HepG2 (cell line): ENCODE measurements at regions not wholly inside any gene's neighbourhood (a gene's known extent, or its start where the extent isn't known, plus 50 kb on each side); places are given as distances from the start of the nearest gene placed in this dataset.

ENCODE experiments used
- CCDC6 ChIP-seq: sonication (generic); formaldehyde crosslinking; IDR thresholded peaks from 2 replicates; pipeline ENCODE4 v1.8.1; 2022; ENCODE audit warnings: mild to moderate bottlenecking, missing genetic modification reagents, moderate library complexity
- MED8 ChIP-seq: sonication (generic); formaldehyde crosslinking; IDR thresholded peaks from 2 replicates; pipeline ENCODE4 v1.8.1; 2023; ENCODE audit warnings: mild to moderate bottlenecking, missing genetic modification reagents; ENCODE audit not compliant: insufficient replicate concordance
- NCOA2 ChIP-seq: sonication (generic); formaldehyde crosslinking; IDR thresholded peaks from 2 replicates; pipeline ENCODE4 v1.8.0; 2022; ENCODE audit warnings: inconsistent platforms
- ONECUT2 ChIP-seq: sonication (generic); formaldehyde crosslinking; IDR thresholded peaks from 2 replicates; pipeline ENCODE4 v1.4.0; 2020; ENCODE audit warnings: missing genetic modification reagents
- RBFOX2 ChIP-seq: fragments of 200-400 bp; formaldehyde crosslinking; IDR thresholded peaks from 2 replicates; pipeline ENCODE4 v1.6.1; 2017; ENCODE audit warnings: low read depth, mild to moderate bottlenecking, low read length
- REL ChIP-seq: sonication (generic); formaldehyde crosslinking; conservative IDR thresholded peaks from 2 replicates; pipeline ENCODE4 v1.8.0; 2022; ENCODE audit warnings: mild to moderate bottlenecking, missing genetic modification reagents, moderate library complexity
- ZNF557 ChIP-seq: sonication (generic); formaldehyde crosslinking; IDR thresholded peaks from 2 replicates; pipeline ENCODE4 v1.4.0; 2020; ENCODE audit warnings: missing genetic modification reagents
- ZNF768 ChIP-seq: sonication (generic); formaldehyde crosslinking; IDR thresholded peaks from 2 replicates; pipeline ENCODE4 v1.4.0; 2020; ENCODE audit warnings: missing genetic modification reagents
- TF ChIP-seq, protein P1 (sequence below): sonication (generic); formaldehyde crosslinking; IDR thresholded peaks from 2 replicates; pipeline ENCODE4 v1.9.0; 2021; ENCODE audit warnings: mild to moderate bottlenecking, missing genetic modification reagents
- TF ChIP-seq, protein P2 (sequence below): IDR thresholded peaks from 2 replicates; pipeline ENCODE4 v1.6.1; 2016; ENCODE audit warnings: missing biosample characterization, missing genetic modification reagents, low read depth
- TF ChIP-seq, protein P3 (sequence below), 2 experiments: fragments of 450-650 bp in 1 of 2; sonication (generic) in 1 of 2; formaldehyde crosslinking; IDR thresholded peaks; 2 replicates each; pipeline versions ENCODE4 v1.5.0 to v1.8.0; 2020 to 2022; ENCODE audit warnings: mild to moderate bottlenecking in 1 of 2, missing genetic modification reagents in 1 of 2
- TF ChIP-seq, protein P4 (sequence below): sonication (generic); formaldehyde crosslinking; IDR thresholded peaks from 2 replicates; pipeline ENCODE4 v1.5.0; 2020; ENCODE audit warnings: missing genetic modification reagents
- TF ChIP-seq, protein P5 (sequence below): sonication (generic); formaldehyde crosslinking; IDR thresholded peaks from 2 replicates; pipeline ENCODE4 v1.4.0; 2020; ENCODE audit warnings: missing genetic modification reagents, borderline replicate concordance
- TF ChIP-seq, protein P6 (sequence below): sonication (generic); formaldehyde crosslinking; IDR thresholded peaks from 2 replicates; pipeline ENCODE4 v1.4.0; 2020; ENCODE audit warnings: missing genetic modification reagents

DNA sequence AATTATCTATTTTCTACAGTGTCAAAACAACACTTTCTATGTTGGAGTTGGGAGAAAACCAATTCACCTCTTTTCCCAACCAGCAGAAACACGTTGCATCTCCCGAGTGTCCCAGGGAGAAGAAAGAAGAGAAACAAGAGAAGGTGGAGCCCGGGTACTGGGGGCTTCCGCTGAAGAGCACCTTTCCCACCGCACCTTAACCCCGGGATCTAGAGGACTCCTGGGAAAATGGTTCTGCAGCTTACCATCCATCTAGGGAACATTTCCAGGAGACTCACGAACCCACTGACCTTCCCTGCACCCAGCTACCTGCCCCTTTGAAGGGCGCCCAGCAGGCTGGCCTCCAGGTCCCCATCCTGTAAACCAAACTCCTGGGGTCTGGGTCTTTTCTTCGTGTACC is 346.8 kb downstream of the TCERG1L start (continued):
- TF ChIP-seq, protein P1, sequence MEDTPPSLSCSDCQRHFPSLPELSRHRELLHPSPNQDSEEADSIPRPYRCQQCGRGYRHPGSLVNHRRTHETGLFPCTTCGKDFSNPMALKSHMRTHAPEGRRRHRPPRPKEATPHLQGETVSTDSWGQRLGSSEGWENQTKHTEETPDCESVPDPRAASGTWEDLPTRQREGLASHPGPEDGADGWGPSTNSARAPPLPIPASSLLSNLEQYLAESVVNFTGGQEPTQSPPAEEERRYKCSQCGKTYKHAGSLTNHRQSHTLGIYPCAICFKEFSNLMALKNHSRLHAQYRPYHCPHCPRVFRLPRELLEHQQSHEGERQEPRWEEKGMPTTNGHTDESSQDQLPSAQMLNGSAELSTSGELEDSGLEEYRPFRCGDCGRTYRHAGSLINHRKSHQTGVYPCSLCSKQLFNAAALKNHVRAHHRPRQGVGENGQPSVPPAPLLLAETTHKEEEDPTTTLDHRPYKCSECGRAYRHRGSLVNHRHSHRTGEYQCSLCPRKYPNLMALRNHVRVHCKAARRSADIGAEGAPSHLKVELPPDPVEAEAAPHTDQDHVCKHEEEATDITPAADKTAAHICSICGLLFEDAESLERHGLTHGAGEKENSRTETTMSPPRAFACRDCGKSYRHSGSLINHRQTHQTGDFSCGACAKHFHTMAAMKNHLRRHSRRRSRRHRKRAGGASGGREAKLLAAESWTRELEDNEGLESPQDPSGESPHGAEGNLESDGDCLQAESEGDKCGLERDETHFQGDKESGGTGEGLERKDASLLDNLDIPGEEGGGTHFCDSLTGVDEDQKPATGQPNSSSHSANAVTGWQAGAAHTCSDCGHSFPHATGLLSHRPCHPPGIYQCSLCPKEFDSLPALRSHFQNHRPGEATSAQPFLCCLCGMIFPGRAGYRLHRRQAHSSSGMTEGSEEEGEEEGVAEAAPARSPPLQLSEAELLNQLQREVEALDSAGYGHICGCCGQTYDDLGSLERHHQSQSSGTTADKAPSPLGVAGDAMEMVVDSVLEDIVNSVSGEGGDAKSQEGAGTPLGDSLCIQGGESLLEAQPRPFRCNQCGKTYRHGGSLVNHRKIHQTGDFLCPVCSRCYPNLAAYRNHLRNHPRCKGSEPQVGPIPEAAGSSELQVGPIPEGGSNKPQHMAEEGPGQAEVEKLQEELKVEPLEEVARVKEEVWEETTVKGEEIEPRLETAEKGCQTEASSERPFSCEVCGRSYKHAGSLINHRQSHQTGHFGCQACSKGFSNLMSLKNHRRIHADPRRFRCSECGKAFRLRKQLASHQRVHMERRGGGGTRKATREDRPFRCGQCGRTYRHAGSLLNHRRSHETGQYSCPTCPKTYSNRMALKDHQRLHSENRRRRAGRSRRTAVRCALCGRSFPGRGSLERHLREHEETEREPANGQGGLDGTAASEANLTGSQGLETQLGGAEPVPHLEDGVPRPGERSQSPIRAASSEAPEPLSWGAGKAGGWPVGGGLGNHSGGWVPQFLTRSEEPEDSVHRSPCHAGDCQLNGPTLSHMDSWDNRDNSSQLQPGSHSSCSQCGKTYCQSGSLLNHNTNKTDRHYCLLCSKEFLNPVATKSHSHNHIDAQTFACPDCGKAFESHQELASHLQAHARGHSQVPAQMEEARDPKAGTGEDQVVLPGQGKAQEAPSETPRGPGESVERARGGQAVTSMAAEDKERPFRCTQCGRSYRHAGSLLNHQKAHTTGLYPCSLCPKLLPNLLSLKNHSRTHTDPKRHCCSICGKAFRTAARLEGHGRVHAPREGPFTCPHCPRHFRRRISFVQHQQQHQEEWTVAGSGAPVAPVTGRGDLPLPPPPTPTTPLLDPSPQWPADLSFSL (CRISPR knock-in tag) = no peak
- TF ChIP-seq RBFOX2 (no peak), ZNF557 (CRISPR knock-in tag) (no peak), REL (CRISPR knock-in tag) (no peak), ZNF768 (CRISPR knock-in tag) (no peak), ONECUT2 (CRISPR knock-in tag) (no peak), MED8 (CRISPR knock-in tag) (no peak), CCDC6 (CRISPR knock-in tag) (no peak), NCOA2 (CRISPR knock-in tag) (no peak)
- TF ChIP-seq, protein P2, sequence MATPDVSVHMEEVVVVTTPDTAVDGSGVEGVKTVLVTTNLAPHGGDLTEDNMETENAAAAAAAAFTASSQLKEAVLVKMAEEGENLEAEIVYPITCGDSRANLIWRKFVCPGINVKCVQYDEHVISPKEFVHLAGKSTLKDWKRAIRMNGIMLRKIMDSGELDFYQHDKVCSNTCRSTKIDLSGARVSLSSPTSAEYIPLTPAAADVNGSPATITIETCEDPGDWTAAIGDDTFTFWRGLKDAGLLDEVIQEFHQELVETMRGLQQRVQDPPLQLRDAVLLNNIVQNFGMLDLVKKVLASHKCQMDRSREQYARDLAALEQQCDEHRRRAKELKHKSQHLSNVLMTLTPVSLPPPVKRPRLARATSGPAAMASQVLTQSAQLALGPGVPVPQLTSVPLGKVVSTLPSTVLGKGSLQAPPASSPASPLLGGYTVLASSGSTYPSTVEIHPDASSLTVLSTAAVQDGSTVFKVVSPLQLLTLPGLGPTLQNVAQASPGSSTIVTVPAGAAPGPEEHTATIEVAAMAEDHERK (CRISPR knock-in tag) = no peak
- TF ChIP-seq, protein P3, sequence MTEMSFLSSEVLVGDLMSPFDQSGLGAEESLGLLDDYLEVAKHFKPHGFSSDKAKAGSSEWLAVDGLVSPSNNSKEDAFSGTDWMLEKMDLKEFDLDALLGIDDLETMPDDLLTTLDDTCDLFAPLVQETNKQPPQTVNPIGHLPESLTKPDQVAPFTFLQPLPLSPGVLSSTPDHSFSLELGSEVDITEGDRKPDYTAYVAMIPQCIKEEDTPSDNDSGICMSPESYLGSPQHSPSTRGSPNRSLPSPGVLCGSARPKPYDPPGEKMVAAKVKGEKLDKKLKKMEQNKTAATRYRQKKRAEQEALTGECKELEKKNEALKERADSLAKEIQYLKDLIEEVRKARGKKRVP (CRISPR knock-in tag; IDR thresholded peaks at IDR 0.05) = no peak
- TF ChIP-seq, protein P4, sequence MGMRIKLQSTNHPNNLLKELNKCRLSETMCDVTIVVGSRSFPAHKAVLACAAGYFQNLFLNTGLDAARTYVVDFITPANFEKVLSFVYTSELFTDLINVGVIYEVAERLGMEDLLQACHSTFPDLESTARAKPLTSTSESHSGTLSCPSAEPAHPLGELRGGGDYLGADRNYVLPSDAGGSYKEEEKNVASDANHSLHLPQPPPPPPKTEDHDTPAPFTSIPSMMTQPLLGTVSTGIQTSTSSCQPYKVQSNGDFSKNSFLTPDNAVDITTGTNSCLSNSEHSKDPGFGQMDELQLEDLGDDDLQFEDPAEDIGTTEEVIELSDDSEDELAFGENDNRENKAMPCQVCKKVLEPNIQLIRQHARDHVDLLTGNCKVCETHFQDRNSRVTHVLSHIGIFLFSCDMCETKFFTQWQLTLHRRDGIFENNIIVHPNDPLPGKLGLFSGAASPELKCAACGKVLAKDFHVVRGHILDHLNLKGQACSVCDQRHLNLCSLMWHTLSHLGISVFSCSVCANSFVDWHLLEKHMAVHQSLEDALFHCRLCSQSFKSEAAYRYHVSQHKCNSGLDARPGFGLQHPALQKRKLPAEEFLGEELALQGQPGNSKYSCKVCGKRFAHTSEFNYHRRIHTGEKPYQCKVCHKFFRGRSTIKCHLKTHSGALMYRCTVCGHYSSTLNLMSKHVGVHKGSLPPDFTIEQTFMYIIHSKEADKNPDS (CRISPR knock-in tag) = no peak
- TF ChIP-seq, protein P5, sequence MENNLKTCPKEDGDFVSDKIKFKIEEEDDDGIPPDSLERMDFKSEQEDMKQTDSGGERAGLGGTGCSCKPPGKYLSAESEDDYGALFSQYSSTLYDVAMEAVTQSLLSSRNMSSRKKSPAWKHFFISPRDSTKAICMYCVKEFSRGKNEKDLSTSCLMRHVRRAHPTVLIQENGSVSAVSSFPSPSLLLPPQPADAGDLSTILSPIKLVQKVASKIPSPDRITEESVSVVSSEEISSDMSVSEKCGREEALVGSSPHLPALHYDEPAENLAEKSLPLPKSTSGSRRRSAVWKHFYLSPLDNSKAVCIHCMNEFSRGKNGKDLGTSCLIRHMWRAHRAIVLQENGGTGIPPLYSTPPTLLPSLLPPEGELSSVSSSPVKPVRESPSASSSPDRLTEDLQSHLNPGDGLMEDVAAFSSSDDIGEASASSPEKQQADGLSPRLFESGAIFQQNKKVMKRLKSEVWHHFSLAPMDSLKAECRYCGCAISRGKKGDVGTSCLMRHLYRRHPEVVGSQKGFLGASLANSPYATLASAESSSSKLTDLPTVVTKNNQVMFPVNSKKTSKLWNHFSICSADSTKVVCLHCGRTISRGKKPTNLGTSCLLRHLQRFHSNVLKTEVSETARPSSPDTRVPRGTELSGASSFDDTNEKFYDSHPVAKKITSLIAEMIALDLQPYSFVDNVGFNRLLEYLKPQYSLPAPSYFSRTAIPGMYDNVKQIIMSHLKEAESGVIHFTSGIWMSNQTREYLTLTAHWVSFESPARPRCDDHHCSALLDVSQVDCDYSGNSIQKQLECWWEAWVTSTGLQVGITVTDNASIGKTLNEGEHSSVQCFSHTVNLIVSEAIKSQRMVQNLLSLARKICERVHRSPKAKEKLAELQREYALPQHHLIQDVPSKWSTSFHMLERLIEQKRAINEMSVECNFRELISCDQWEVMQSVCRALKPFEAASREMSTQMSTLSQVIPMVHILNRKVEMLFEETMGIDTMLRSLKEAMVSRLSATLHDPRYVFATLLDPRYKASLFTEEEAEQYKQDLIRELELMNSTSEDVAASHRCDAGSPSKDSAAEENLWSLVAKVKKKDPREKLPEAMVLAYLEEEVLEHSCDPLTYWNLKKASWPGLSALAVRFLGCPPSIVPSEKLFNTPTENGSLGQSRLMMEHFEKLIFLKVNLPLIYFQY = no peak
- TF ChIP-seq, protein P6, sequence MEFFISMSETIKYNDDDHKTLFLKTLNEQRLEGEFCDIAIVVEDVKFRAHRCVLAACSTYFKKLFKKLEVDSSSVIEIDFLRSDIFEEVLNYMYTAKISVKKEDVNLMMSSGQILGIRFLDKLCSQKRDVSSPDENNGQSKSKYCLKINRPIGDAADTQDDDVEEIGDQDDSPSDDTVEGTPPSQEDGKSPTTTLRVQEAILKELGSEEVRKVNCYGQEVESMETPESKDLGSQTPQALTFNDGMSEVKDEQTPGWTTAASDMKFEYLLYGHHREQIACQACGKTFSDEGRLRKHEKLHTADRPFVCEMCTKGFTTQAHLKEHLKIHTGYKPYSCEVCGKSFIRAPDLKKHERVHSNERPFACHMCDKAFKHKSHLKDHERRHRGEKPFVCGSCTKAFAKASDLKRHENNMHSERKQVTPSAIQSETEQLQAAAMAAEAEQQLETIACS = no peak
